HUES6 (cell line): ENCODE measurements at regions not wholly inside any gene's neighbourhood (a gene's known extent, or its start where the extent isn't known, plus 50 kb on each side); places are given as distances from the start of the nearest gene placed in this dataset.

Experiments used
- H3K27ac ChIP-seq: 2 replicates; pipeline ENCODE4 v1.7.0; 2013; ENCODE audit warnings: low read depth, mild to moderate bottlenecking, low read length, inconsistent platforms
- H3K27me3 ChIP-seq: 2 replicates; pipeline ENCODE4 v1.6.1; 2013; ENCODE audit warnings: low read length; ENCODE audit not compliant: control insufficient read depth, insufficient read depth
- H3K36me3 ChIP-seq: 2 replicates; pipeline ENCODE4 v1.6.1; 2013; ENCODE audit warnings: low read length; ENCODE audit not compliant: control insufficient read depth, insufficient read depth
- H3K4me1 ChIP-seq: 2 replicates; pipeline ENCODE4 v1.6.1; 2013; ENCODE audit warnings: low read length; ENCODE audit not compliant: control insufficient read depth, insufficient read depth
- H3K4me3 ChIP-seq: 2 replicates; pipeline ENCODE4 v1.5.1; 2013; ENCODE audit warnings: low read depth, low read length
- H3K9ac ChIP-seq: one replicate; pipeline ENCODE4 v1.6.1; 2013; ENCODE audit warnings: mild to moderate bottlenecking, low read length
- H3K9me3 ChIP-seq: 2 replicates; pipeline ENCODE4 v1.6.1; 2013; ENCODE audit warnings: low read depth, low read length; ENCODE audit not compliant: control insufficient read depth, insufficient read depth

DNA sequence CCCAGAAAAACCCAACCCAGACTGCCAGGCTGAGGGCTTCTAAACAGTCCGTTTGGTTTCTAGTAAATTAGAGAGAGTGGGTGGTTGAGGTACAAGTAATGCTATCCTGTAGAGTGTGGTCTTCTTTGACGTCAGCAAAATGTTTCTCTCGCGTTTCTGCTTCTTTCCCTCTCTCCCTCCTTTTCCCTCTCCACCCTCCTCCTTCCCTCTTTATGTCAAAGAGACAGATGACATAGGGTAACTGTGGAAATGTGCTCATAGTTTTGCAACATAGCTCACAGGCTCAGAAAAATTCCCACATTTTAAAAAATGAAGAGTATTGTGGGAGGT, 158.3 kb downstream of the TOMM20 start:
- peak overlapping the region; percentile 38 for H3K9ac ChIP-seq
- no peaks in the 10 kb centered on the region for H3K9me3 ChIP-seq
- peaks cover 63% of the 10 kb centered on the region for H3K4me1 ChIP-seq
- H3K27me3 ChIP-seq, result no peaks in the 10 kb centered on the region
- H3K4me3 ChIP-seq, result peak overlapping the region; percentile 14
- H3K27ac ChIP-seq, result peak overlapping the region; percentile 62; the same call in 1 of the 2 replicates
- H3K36me3 ChIP-seq, result no peaks in the 10 kb centered on the region

DNA sequence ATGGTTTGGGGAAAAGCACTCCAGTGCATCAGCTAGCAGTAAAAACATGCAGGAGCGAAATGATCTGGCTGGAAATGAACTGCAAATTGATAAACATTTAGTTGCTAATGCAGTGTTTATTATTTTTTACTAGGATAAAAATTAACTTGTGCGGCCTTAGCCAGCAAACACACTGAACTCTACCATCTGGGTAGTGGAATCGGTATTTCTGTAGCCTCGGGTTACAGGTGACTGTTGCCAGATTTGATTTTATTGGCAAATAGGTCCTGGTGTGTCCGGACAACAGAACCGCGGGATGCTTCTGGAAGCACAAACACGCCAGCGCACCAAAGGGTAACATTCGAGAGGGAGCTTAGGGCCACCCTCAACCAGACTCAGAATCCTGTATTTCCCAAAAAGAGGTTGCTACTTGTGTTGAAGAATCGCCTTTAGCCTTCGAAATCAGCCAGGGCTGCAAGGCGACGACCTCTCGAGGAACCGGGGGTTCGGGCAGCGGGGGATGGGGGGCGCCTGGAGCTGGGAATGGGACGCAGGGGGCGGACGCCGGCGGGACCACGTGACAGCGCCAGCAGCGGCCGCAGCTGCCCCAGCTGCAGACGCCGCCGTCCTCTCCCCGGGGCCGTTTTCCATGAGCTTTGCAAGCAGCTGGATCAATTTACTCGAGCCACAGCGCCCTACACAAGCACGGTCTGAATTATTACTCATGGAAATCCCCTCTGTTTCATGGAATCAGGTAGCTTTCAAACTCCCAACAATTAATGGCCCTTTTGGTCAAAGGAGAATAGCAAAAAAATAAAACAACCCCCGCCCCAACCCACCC, 158.8 kb downstream of the TOMM20 start:
- Histone ChIP-seq H3K27me3 (no peaks in the 10 kb centered on the region), H3K9me3 (no peaks in the 10 kb centered on the region), H3K36me3 (no peaks in the 10 kb centered on the region), H3K4me3 (peak overlapping the region; percentile 14), H3K9ac (no peak overlapping the region), H3K27ac (no peak overlapping the region), H3K4me1 (peaks cover 57% of the 10 kb centered on the region)

DNA sequence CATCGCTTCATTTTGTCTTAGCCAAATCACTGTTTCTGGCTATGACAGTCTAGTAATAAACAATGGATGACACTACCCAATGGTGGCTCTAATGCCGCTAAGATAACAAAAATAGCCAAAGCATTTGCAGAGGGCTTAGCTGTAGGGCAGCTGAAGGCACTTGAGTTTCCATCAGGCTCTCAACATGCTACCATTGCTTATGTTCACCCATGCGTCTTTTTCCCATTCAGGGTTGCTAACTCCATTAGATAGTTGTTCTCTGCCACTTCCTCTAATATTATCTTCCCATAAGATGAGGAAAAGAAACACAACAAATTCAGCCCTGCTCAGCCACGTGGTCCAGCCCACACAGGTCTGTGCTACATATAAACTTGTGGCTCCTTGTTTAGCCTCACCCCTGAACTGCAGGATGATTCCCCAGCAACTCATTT, 159.6 kb downstream of the TOMM20 start:
- Histone ChIP-seq H3K4me1 (peaks cover 49% of the 10 kb centered on the region), H3K4me3 (no peak overlapping the region), H3K27ac (no peak overlapping the region), H3K36me3 (no peaks in the 10 kb centered on the region), H3K9me3 (no peaks in the 10 kb centered on the region), H3K27me3 (no peaks in the 10 kb centered on the region), H3K9ac (no peak overlapping the region)

DNA sequence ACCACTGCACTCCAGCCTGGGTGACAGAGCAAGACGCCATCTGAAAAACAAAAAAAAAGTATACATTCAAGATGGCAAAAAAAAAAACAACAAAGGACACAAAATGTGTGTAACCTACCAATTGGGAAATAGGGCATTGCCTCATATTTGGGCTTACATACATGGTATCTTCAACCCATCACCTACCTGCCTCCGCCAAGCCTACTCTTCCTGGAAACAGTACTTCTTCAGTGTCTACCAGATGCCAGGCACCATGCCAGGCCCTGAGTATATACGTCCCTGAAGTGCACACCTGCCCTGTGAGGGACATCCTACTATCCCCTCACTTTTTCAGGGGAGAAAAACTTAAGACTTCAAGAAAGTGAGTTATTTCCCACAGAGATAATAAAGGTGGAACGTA, 160.2 kb downstream of the TOMM20 start:
- H3K9ac ChIP-seq, result no peak overlapping the region
- no peak overlapping the region for H3K27ac ChIP-seq
- H3K4me1 ChIP-seq, result peaks cover 44% of the 10 kb centered on the region
- H3K27me3 ChIP-seq, result no peaks in the 10 kb centered on the region
- no peak overlapping the region for H3K4me3 ChIP-seq
- H3K9me3 ChIP-seq, result no peaks in the 10 kb centered on the region
- H3K36me3 ChIP-seq, result no peaks in the 10 kb centered on the region

DNA sequence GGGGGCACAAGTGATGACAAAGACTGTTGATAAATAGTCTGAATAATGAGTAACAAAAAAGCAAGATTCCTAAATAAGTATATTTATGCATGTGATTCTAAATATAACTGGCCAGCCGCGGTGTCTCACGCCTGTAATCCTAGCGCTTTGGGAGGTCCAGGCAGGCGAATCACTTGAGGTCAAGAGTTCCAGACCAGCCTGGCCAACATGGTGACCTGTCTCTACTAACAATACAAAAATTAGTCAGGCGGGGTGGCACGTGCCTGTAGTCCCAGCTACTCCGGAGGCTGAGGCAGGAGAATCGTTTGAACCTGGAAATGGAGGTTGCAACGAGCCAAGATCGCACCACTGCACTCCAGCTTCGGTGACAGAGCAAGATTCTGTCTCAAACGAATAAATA, 161.5 kb downstream of the TOMM20 start:
- Histone ChIP-seq H3K9me3 (no peaks in the 10 kb centered on the region), H3K36me3 (no peaks in the 10 kb centered on the region), H3K4me3 (no peak overlapping the region), H3K9ac (no peak overlapping the region), H3K4me1 (peaks cover 31% of the 10 kb centered on the region), H3K27me3 (no peaks in the 10 kb centered on the region), H3K27ac (no peak overlapping the region)

DNA sequence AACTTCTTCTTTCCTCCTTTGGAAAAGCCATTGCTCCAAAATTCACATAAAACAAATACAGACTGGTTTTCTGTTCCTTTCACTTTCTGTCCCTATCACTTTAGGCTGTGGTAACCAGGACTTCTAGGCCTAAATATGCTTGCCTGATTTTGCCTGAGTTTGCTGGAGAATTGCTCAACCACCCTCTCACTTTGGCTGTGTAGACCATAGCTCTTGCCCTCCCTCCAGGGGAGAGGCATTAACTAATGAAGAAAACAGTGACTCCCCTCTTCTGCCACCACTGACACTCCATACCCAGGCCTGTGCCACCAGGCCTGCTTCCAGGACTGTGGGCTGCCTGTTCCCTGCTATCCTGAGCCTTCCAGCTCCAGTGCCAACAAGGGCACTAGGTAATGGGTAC, 163.5 kb downstream of the TOMM20 start:
- Histone ChIP-seq H3K4me1 (peaks cover 25% of the 10 kb centered on the region), H3K27me3 (no peaks in the 10 kb centered on the region), H3K9ac (no peak overlapping the region), H3K27ac (no peak overlapping the region), H3K4me3 (no peak overlapping the region), H3K36me3 (no peaks in the 10 kb centered on the region), H3K9me3 (no peaks in the 10 kb centered on the region)

DNA sequence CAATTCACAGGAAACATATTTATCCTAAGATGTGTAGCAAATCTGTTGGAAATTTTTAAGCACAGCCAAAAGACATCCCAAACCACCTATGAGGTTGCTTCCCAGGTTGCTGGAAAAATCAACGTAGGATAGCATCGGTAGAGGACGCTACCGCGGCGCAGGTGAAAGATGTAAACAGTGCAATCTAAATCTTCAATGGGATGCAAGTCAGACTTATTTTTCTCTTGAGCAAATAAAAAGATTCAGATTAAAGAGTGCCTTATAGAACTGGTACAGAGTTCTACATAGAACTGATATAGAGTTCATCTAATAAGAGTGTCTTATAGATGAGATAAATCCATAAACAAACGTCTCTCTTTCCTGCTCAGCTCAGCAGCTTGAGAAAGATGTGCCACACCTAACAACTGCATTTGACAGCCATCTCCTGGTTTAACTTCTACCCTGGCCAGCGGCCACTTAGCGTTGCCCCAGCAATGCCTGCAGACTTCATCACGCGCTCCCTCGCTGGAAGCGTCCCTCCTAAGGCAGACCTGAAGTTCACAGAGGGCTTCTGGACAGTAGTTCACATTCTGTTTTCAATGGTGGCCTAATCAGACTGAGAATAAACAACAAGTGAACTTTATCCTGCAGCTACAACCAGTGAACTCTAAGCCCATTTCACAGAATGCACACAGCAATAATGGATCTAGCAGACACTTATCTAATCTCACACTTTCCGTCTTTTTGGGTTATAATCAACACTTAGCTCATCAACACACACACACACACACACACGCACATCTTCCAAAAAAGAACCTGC, 164.5 kb downstream of the TOMM20 start:
- no peak overlapping the region for H3K9ac ChIP-seq
- H3K27me3 ChIP-seq, result no peaks in the 10 kb centered on the region
- no peak overlapping the region for H3K4me3 ChIP-seq
- H3K9me3 ChIP-seq, result no peaks in the 10 kb centered on the region
- H3K4me1 ChIP-seq, result peaks cover 21% of the 10 kb centered on the region; the same call in 1 of the 2 replicates
- H3K36me3 ChIP-seq, result no peaks in the 10 kb centered on the region
- H3K27ac ChIP-seq, result no peak overlapping the region

DNA sequence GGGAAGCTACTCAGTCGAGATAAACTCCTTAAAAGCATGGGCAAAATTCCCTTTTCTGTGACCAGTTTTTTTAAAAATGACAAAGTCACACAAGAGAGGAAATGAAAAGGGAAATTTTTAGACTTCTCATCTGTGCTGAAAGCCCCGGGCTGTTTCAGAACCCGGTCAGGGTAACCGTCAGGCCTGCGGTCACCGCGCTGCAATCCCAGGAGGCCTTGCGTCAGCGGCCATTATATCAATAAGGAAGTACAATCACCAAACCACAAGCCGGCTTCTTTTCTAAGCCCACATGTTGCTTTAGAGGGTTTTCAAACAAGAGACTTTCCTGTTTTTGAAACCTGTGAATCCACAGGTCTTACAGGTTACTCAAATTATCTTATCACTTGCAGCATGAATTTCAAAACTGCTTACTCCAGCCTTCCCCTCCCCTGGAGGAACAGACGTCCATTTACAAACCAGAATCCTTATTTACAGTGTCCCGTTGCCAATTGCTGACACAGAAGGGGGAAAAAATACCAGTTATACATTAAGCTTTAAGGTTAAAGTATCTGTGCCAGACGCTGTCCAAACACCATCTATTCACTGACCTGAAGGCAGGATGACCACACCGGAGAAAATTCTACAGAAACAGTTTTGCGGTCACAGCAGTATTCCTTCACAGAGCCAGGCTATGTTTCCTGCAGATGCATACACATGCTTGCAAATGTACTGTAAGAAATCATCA, 165.3 kb downstream of the TOMM20 start:
- H3K9ac ChIP-seq, result no peak overlapping the region
- H3K4me1 ChIP-seq, result peaks cover 26% of the 10 kb centered on the region; the same call in 1 of the 2 replicates
- no peaks in the 10 kb centered on the region for H3K36me3 ChIP-seq
- H3K9me3 ChIP-seq, result no peaks in the 10 kb centered on the region
- H3K27me3 ChIP-seq, result no peaks in the 10 kb centered on the region
- no peak overlapping the region for H3K27ac ChIP-seq
- H3K4me3 ChIP-seq, result no peak overlapping the region

DNA sequence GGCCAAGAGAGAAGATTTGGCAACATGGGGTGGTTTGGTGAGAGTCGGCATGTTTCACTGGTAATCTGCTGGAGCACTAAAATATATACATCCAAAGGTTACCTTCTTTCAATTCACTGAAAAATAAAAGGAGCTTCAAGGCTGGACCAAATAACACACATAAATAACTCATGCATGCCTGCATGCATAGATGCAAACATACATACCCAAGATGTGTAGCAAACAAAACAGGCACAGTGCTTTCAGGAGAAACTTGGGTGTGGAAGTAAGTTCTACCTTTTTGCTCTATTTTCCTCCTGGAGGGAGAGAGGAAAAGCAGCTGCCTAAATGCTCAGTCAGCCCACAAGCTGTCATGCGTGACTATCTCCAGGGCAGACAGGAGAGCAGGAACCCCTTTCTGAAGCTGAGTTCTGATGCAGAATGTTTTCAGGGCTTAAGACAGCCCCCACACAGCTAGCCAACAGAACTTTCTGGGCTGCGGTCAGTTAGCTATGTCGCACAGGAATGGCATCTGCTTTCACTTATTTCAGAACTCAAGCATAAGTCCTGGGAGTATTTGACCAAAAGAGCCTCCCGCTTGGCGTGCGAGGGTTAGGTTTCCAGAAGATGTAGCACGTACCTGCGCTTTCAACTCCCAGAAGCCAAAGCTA, 166.2 kb downstream of the TOMM20 start:
- H3K9ac ChIP-seq, result no peak overlapping the region
- no peak overlapping the region for H3K27ac ChIP-seq
- no peaks in the 10 kb centered on the region for H3K9me3 ChIP-seq
- H3K27me3 ChIP-seq, result no peaks in the 10 kb centered on the region
- no peaks in the 10 kb centered on the region for H3K36me3 ChIP-seq
- H3K4me1 ChIP-seq, result peaks cover 34% of the 10 kb centered on the region
- H3K4me3 ChIP-seq, result no peak overlapping the region

DNA sequence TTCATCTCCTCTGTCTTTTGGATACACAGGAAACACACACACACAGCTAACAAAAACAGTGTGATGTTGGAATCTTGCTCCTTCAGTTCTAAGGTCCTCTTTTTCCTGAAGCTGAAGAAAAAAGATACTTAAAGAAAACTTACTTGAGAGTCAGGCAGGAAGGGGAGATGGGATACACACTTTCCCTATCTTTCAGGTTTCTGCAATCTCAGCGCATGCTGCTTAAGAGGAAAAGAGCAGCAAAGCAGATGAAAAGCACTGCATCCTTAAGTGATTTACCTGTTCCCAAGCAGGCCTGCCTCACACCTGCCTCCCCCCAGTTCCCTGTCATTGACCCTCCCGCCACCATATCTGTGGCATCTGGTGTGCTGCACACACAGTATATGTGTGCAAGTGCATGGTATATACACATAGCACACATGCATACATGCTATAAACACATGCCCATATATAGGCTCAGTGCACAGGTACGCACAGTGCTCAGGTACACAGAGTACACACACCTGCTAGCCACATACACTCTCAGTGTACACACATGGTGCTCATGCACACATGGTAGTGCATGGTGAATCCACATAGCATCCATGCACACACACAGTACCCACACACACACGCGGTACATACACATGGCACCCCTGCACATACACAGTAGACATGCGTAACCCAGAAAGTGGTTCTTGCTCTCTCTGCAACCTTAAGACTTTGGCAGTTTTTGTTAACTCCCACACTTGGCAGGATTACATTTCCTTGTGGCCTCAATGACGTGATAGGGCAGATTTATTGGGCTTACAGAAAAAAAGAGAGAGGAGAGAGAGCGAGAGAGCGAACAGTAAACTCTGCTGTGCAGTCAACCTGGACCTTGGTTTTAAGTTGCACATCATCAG, 166.9 kb downstream of the TOMM20 start:
- no peaks in the 10 kb centered on the region for H3K27me3 ChIP-seq
- H3K27ac ChIP-seq, result no peak overlapping the region
- H3K9ac ChIP-seq, result no peak overlapping the region
- H3K4me1 ChIP-seq, result peaks cover 42% of the 10 kb centered on the region
- H3K36me3 ChIP-seq, result no peaks in the 10 kb centered on the region
- H3K9me3 ChIP-seq, result no peaks in the 10 kb centered on the region
- no peak overlapping the region for H3K4me3 ChIP-seq
